K562 (cell line): ENCODE measurements at regions not wholly inside any gene's neighbourhood (a gene's known extent, or its start where the extent isn't known, plus 50 kb on each side); places are given as distances from the start of the nearest gene placed in this dataset.

Source experiments
- CHD2 ChIP-seq: IDR thresholded peaks from 2 replicates; pipeline ENCODE4 v1.6.1; 2011; ENCODE audit warnings: low read depth, low read length
- CTCF ChIP-seq, 3 experiments: IDR thresholded peaks in 2 of 3; conservative IDR thresholded peaks in 1 of 3; 2 replicates each; pipeline ENCODE4 v1.5.1; 2011 to 2012; ENCODE audit warnings: low read length in 3 of 3, mild to moderate bottlenecking in 3 of 3, control low read depth in 2 of 3, improper control_type of control experiment in 1 of 3, inconsistent platforms in 1 of 3, low read depth in 1 of 3, mixed read lengths in 1 of 3, moderate library complexity in 1 of 3; ENCODE audit not compliant: insufficient read depth in 2 of 3
- ELK1 ChIP-seq: sonication (generic); formaldehyde crosslinking; IDR thresholded peaks from 2 replicates; pipeline ENCODE4 v1.8.1; 2022; ENCODE audit warnings: missing genetic modification reagents
- EP300 ChIP-seq: IDR thresholded peaks from 2 replicates; pipeline ENCODE4 v1.6.1; 2012; ENCODE audit warnings: low read length, improper control_type of control experiment
- EZH2 ChIP-seq: IDR thresholded peaks from 2 replicates; pipeline ENCODE4 v1.6.1; 2012; ENCODE audit warnings: low read depth, mild to moderate bottlenecking, inconsistent platforms, low read length, borderline replicate concordance
- GATA2 ChIP-seq: sonication (generic); formaldehyde crosslinking; IDR thresholded peaks from 2 replicates; pipeline ENCODE4 v1.4.0; 2020; ENCODE audit warnings: mild to moderate bottlenecking, missing genetic modification reagents
- KDM5B ChIP-seq: fragments of 200-600 bp; sonication (generic); IDR thresholded peaks from 2 replicates; pipeline ENCODE4 v1.6.1; 2012; ENCODE audit warnings: low read depth, mild to moderate bottlenecking, moderate library complexity, low read length, control low read depth, inconsistent platforms; ENCODE audit not compliant: insufficient replicate concordance
- MTA2 ChIP-seq: fragments of 450-650 bp; IDR thresholded peaks from 2 replicates; pipeline ENCODE4 v1.6.1; 2016; ENCODE audit warnings: low read depth
- PHB2 ChIP-seq: fragments of 450-650 bp; IDR thresholded peaks from 2 replicates; pipeline ENCODE4 v1.6.1; 2017; ENCODE audit warnings: low read depth
- PHTF2 ChIP-seq: fragments of 250-450 bp; sonication (Bioruptor Pico); IDR thresholded peaks from 2 replicates; pipeline ENCODE4 v1.5.0; 2021; ENCODE audit warnings: mild to moderate bottlenecking
- REST ChIP-seq, 2 experiments: fragments of 450-650 bp; formaldehyde crosslinking in 1 of 2; IDR thresholded peaks; 2 replicates each; pipeline versions ENCODE4 v1.4.0 to v1.6.1; 2014 to 2020; ENCODE audit warnings: mild to moderate bottlenecking in 2 of 2, borderline replicate concordance in 1 of 2, low read depth in 1 of 2
- RFX5 ChIP-seq: IDR thresholded peaks from 2 replicates; pipeline ENCODE4 v1.6.1; 2011; ENCODE audit warnings: low read depth, mild to moderate bottlenecking, improper control_type of control experiment, low read length
- ZBTB33 ChIP-seq: sonication (generic); formaldehyde crosslinking; IDR thresholded peaks from 2 replicates; pipeline ENCODE4 v1.8.1; 2023; ENCODE audit warnings: mild to moderate bottlenecking, missing genetic modification reagents
- TF ChIP-seq, protein P1 (sequence below): conservative IDR thresholded peaks from 2 replicates; pipeline ENCODE4 v1.6.1; 2011; ENCODE audit warnings: low read depth, mild to moderate bottlenecking, low read length; ENCODE audit not compliant: control insufficient read depth

DNA sequence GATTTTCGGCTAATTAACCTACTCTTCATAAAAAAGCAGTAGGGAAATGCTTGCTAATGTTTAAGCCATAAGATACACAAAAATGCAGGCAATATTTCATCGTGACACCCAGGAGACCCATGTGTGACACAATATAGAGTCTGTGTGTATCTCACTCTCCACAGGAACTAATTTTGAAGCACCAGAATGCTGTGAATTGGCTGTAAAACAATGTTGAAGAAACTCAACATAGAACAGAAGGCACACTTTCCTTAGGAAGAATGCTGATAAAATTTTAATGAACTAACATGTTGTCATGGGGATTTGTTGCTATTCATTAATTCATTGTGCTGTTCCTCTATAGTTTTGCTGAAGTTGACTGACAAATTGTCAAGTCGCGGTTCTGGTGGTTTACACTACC, 249.4 kb upstream of the TFAP2D start:
- TF ChIP-seq GATA2 (CRISPR knock-in tag) (no peak), CTCF (IDR thresholded peaks at IDR 0.05 in 2 of 3, conservative IDR thresholded peaks at IDR 0.05 in 1 of 3; ENCODE audit: insufficient read depth in 2 of 3, low read depth in 1 of 3, low read length in 3 of 3) (no peak), REST (IDR thresholded peaks at IDR 0.05; ENCODE audit: borderline replicate concordance) (no peak), REST (CRISPR knock-in tag; IDR thresholded peaks at IDR 0.05; ENCODE audit: low read depth) (no peak), ELK1 (CRISPR knock-in tag) (no peak), RFX5 (no peak), ZBTB33 (no peak), CHD2 (no peak), EP300 (no peak), PHTF2 (CRISPR knock-in tag) (no peak), PHB2 (no peak), EZH2 (no peak), KDM5B (no peak), MTA2 (no peak)
- TF ChIP-seq, protein P1, sequence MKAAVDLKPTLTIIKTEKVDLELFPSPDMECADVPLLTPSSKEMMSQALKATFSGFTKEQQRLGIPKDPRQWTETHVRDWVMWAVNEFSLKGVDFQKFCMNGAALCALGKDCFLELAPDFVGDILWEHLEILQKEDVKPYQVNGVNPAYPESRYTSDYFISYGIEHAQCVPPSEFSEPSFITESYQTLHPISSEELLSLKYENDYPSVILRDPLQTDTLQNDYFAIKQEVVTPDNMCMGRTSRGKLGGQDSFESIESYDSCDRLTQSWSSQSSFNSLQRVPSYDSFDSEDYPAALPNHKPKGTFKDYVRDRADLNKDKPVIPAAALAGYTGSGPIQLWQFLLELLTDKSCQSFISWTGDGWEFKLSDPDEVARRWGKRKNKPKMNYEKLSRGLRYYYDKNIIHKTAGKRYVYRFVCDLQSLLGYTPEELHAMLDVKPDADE, result no peak
